ENCODE measurements at regions not wholly inside any gene's neighbourhood (a gene's known extent, or its start where the extent isn't known, plus 50 kb on each side); places are given as distances from the start of the nearest gene placed in this dataset.

DNA sequence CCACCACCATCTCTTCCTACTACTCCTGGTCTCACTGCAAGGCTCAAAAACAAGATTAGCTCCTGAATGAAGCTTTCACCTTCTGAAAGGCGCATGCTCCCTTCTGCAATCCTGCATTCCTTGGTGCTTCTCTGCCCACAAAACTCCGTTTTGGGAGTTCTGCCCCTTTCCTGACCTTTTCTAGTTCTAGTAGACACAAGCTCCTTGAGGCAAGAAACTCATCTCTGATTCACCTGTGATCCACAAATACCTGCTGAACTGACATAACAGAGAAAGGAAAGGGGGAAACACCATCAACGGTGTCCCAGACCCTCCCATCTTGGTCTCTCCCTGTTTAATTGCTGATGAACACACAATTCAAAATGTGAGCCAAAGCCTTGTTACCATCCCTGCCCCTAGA is 64.0 kb upstream of the EGR2 start:
- TF ChIP-seq, protein P1, sequence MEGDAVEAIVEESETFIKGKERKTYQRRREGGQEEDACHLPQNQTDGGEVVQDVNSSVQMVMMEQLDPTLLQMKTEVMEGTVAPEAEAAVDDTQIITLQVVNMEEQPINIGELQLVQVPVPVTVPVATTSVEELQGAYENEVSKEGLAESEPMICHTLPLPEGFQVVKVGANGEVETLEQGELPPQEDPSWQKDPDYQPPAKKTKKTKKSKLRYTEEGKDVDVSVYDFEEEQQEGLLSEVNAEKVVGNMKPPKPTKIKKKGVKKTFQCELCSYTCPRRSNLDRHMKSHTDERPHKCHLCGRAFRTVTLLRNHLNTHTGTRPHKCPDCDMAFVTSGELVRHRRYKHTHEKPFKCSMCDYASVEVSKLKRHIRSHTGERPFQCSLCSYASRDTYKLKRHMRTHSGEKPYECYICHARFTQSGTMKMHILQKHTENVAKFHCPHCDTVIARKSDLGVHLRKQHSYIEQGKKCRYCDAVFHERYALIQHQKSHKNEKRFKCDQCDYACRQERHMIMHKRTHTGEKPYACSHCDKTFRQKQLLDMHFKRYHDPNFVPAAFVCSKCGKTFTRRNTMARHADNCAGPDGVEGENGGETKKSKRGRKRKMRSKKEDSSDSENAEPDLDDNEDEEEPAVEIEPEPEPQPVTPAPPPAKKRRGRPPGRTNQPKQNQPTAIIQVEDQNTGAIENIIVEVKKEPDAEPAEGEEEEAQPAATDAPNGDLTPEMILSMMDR (optimal IDR thresholded peaks at IDR 0.05 in 1 of 3, IDR thresholded peaks at IDR 0.05 in 1 of 3, conservative IDR thresholded peaks at IDR 0.05 in 1 of 3; ENCODE audit: extremely low read depth in 1 of 3, insufficient read depth in 2 of 3, low read length in 3 of 3): no peak
- TF ChIP-seq EZH2 (IDR thresholded peaks at IDR 0.05; ENCODE audit: low read length): no peak

Data from keratinocyte (primary cell).